Common myeloid progenitor, CD34-positive (primary cell): ENCODE measurements at regions not wholly inside any gene's neighbourhood (a gene's known extent, or its start where the extent isn't known, plus 50 kb on each side); places are given as distances from the start of the nearest gene placed in this dataset.

Source experiments
- CTCF ChIA-PET: fragments of 350-600 bp; sonication (Branson Sonifier 250); formaldehyde crosslinking; loops from one replicate; lab custom pipeline; 2021; ENCODE audit warnings: antibody characterized with exemption; lab: Charles Lee
- POLR2A ChIA-PET: fragments of 350-600 bp; sonication (Branson Sonifier 250); formaldehyde crosslinking; loops from one replicate; lab custom pipeline; 2021; ENCODE audit warnings: antibody characterized with exemption; lab: Charles Lee
- DNase-seq, 3 donors: peaks; one replicate each; pipeline versions ENCODE4 v3.0.0 to v3.0.0-alpha.2; 2013
- H3K27ac ChIP-seq, 2 experiments: 1 replicate in 1 of 2; 2 replicates in 1 of 2; pipeline ENCODE4 v1.7.0; 2013; ENCODE audit warnings: inconsistent platforms in 2 of 2, low read length in 2 of 2, mild to moderate bottlenecking in 2 of 2, low read depth in 1 of 2, moderate library complexity in 1 of 2; ENCODE audit not compliant: severe bottlenecking in 2 of 2, insufficient read depth in 1 of 2, poor library complexity in 1 of 2
- H3K27me3 ChIP-seq, 5 experiments: replicated peaks in 2 of 5; 1 replicate in 3 of 5; 2 replicates in 2 of 5; pipeline versions ENCODE4 v1.6.1 to v1.7.0; 2013; ENCODE audit warnings: low read length in 4 of 5, mild to moderate bottlenecking in 2 of 5, moderate library complexity in 2 of 5, inconsistent platforms in 1 of 5; ENCODE audit not compliant: insufficient read depth in 5 of 5, control insufficient read depth in 4 of 5
- H3K36me3 ChIP-seq, 4 experiments: 1 replicate in 2 of 4; 2 replicates in 2 of 4; pipeline versions ENCODE4 v1.6.1 to v1.7.0; 2013; ENCODE audit warnings: low read length in 3 of 4, control low read depth in 1 of 4, mild to moderate bottlenecking in 1 of 4; ENCODE audit not compliant: control insufficient read depth in 4 of 4, insufficient read depth in 4 of 4
- H3K4me1 ChIP-seq, 4 experiments: 1 replicate in 3 of 4; 2 replicates in 1 of 4; pipeline versions ENCODE4 v1.6.1 to v1.7.1; 2013; ENCODE audit warnings: low read length in 3 of 4, mild to moderate bottlenecking in 3 of 4, control low read depth in 1 of 4, inconsistent platforms in 1 of 4, moderate library complexity in 1 of 4; ENCODE audit not compliant: control insufficient read depth in 4 of 4, insufficient read depth in 4 of 4; ENCODE audit errors: control extremely low read depth in 1 of 4
- H3K4me3 ChIP-seq, 7 experiments: 1 replicate in 4 of 7; 2 replicates in 3 of 7; pipeline versions ENCODE4 v1.5.1 to v1.7.0; 2013; ENCODE audit warnings: mild to moderate bottlenecking in 7 of 7, low read length in 6 of 7, moderate library complexity in 6 of 7, inconsistent platforms in 2 of 7, low read depth in 2 of 7, control low read depth in 1 of 7; ENCODE audit not compliant: insufficient read depth in 4 of 7, control insufficient read depth in 1 of 7; ENCODE audit errors: extremely low read depth in 1 of 7
- H3K9me3 ChIP-seq, 5 experiments: 1 replicate in 4 of 5; 2 replicates in 1 of 5; pipeline versions ENCODE4 v1.6.1 to v1.7.1; 2013; ENCODE audit warnings: low read length in 4 of 5, mild to moderate bottlenecking in 2 of 5, inconsistent platforms in 1 of 5, low read depth in 1 of 5, moderate library complexity in 1 of 5; ENCODE audit not compliant: control insufficient read depth in 4 of 5, insufficient read depth in 2 of 5; ENCODE audit errors: control extremely low read depth in 1 of 5
- WGBS: methylation state at CpG from one replicate; pipeline ENCODE4 v1.1.5; 2013; ENCODE audit not compliant: insufficient coverage; 5-methylcytosine and 5-hydroxymethylcytosine counted together

DNA sequence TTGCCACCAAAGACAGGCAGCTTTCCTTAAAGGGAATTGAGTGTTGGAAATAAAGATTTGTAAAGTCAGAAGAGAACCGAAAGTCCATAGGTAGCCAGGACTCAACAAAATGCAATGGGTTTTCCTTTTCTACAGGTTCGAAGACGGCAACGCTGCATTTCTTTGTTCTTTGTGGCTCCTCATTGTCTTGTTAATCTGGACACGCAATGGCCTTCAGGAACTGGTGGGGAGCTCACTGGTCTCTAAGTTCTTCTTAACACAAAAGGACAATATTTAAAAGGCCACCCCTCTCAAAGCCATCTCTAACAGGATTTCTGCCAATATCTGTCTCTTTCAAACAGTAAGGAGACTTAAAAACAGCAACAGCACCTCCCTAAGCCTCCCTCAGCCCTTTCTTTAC lies 170.6 kb downstream of the RMI1 start:
- no peaks in the 10 kb centered on the region for H3K9me3 ChIP-seq
- H3K4me3 ChIP-seq: no peak overlapping the region
- no peaks in the 10 kb centered on the region for H3K36me3 ChIP-seq
- peaks cover 0 to 10% (median 4%) of the 10 kb centered on the region in 4 experiments for H3K4me1 ChIP-seq
- 99% methylated on average over 5 of the region's 5 CpGs for WGBS
- no peak for DNase-seq
- ChIA-PET CTCF (no interaction called here), POLR2A (no interaction called here)
- H3K27me3 ChIP-seq: no peaks in the 10 kb centered on the region
- H3K27ac ChIP-seq: no peak overlapping the region

- H3K27me3 ChIP-seq: no peaks in the 10 kb centered on the region
- ChIA-PET POLR2A (interaction anchor here (0.6 kb wide), 1 partner anchor 184 kb away, joined by 3 read pairs; no protein-coding TSS in a partner anchor), CTCF (no interaction called here)
- peaks cover 0 to 9% (median 3%) of the 10 kb centered on the region in 4 experiments for H3K4me1 ChIP-seq
- no peaks in the 10 kb centered on the region for H3K9me3 ChIP-seq
- H3K27ac ChIP-seq: no peak overlapping the region
- 100% methylated on average over 5 of the region's 5 CpGs for WGBS
- no peak overlapping the region for H3K4me3 ChIP-seq
- DNase-seq: no peak
- no peaks in the 10 kb centered on the region for H3K36me3 ChIP-seq
Measured at GRCh38 chr9:84151640-84152039, 171.0 kb downstream of the RMI1 start.

- POLR2A ChIA-PET: interaction anchor here (0.6 kb wide), 1 partner anchor 184 kb away, joined by 3 read pairs; no protein-coding TSS in a partner anchor
- WGBS: no CpG with 5 or more reads among the region's 1 CpG
- Histone ChIP-seq H3K27me3 (no peaks in the 10 kb centered on the region), H3K36me3 (no peaks in the 10 kb centered on the region), H3K27ac (no peak overlapping the region), H3K4me1 (peaks cover 0 to 3% (median 1%) of the 10 kb centered on the region in 4 experiments), H3K9me3 (no peaks in the 10 kb centered on the region), H3K4me3 (no peak overlapping the region)
- CTCF ChIA-PET: no interaction called here
- no peak for DNase-seq
Measured at GRCh38 chr9:84152204-84152603, 171.6 kb downstream of the RMI1 start.

- Histone ChIP-seq H3K4me3 (no peak overlapping the region), H3K9me3 (no peaks in the 10 kb centered on the region), H3K36me3 (no peaks in the 10 kb centered on the region), H3K27ac (no peak overlapping the region), H3K27me3 (peaks cover 0 to 2% (median 0%) of the 10 kb centered on the region in 5 experiments), H3K4me1 (no peaks in the 10 kb centered on the region)
- DNase-seq: no peak
- 100% methylated on average over 1 of the region's 1 CpG for WGBS
- ChIA-PET POLR2A (no interaction called here), CTCF (no interaction called here)
Measured at GRCh38 chr9:84153885-84154284, 173.3 kb downstream of the RMI1 start.

- no peaks in the 10 kb centered on the region for H3K36me3 ChIP-seq
- DNase-seq: no peak
- H3K27me3 ChIP-seq: peaks cover 0 to 6% (median 0%) of the 10 kb centered on the region in 5 experiments
- CTCF ChIA-PET: no interaction called here
- no CpG with 5 or more reads among the region's 3 CpGs for WGBS
- no peaks in the 10 kb centered on the region for H3K9me3 ChIP-seq
- no peak overlapping the region for H3K27ac ChIP-seq
- POLR2A ChIA-PET: no interaction called here
- no peak overlapping the region for H3K4me3 ChIP-seq
- no peaks in the 10 kb centered on the region for H3K4me1 ChIP-seq
Measured at GRCh38 chr9:84154320-84154719, 173.7 kb downstream of the RMI1 start.

- Histone ChIP-seq H3K4me3 (no peak overlapping the region), H3K9me3 (no peaks in the 10 kb centered on the region), H3K4me1 (no peaks in the 10 kb centered on the region), H3K36me3 (no peaks in the 10 kb centered on the region), H3K27me3 (peaks cover 0 to 16% (median 0%) of the 10 kb centered on the region in 5 experiments), H3K27ac (no peak overlapping the region)
- POLR2A ChIA-PET: no interaction called here
- WGBS: 100% methylated on average over 2 of the region's 5 CpGs
- DNase-seq: no peak
- CTCF ChIA-PET: interaction anchor here (1.0 to 1.4 kb wide), 2 partner anchors 16 to 22 kb away, joined by 3 read pairs; no protein-coding TSS in a partner anchor
Measured at GRCh38 chr9:84163052-84163650, 177.4 kb downstream of the SLC28A3 start.

DNA sequence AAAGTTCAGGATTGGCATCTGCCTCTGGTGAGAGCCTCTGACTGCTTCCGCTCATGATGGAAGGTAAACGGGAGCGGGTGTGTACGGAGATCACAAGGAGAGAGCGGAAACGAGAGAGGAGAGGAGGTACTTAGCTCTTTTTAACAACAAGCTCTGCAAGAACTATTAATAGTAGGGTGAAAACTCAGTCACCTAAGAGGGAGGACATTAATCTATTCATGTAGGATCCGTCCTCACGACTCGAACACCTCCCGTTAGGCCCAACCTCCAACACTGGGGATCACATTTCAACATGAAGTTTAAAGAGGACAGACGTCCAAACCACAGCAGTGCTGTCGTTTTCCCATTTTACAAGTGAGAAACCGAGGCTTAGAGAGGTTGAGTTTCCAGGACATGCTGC lies 173.7 kb downstream of the SLC28A3 start:
- Histone ChIP-seq H3K36me3 (no peaks in the 10 kb centered on the region), H3K4me3 (no peak overlapping the region), H3K9me3 (no peaks in the 10 kb centered on the region), H3K27me3 (peaks cover 0 to 4% (median 0%) of the 10 kb centered on the region in 5 experiments), H3K4me1 (no peaks in the 10 kb centered on the region), H3K27ac (no peak overlapping the region)
- no peak for DNase-seq
- CTCF ChIA-PET: no interaction called here
- WGBS: 93% methylated on average over 11 of the region's 13 CpGs
- POLR2A ChIA-PET: no interaction called here
